ENCODE measurements at regions not wholly inside any gene's neighbourhood (a gene's known extent, or its start where the extent isn't known, plus 50 kb on each side); places are given as distances from the start of the nearest gene placed in this dataset.
"Not testable (repeated sequence)": the region's sequence is repeated elsewhere in the genome, so short reads cannot be mapped to it uniquely, and the experiment has no call there.

DNA sequence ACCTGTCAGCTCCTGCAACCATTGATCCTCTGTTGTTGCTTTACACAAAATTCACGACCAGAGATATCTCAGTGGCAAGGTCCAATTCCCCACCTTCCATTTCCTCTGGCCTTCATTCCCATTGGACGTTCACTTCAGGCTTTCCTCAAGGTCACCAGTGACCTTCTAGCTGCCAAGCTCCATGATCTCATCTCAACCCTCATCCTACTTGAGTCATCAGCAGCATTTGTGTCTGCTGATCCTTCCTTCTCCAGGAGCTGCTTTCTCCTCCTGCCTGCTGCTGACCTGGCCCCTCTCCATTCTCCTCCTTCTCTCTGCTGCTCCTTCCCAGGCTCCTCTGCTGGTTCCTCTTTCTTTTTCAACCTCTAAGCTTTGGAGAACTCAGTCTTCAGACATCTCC is 66.2 kb upstream of the C10orf90 start:
- no peak overlapping the region for H3K27ac ChIP-seq (ENCODE audit: low read depth in 2 of 2, low read length in 1 of 2)
- 53 to 61% methylated on average over 2 of the region's 2 CpGs for WGBS, 2 donors
- H3K36me3 ChIP-seq (ENCODE audit: control insufficient read depth in 2 of 2, insufficient read depth in 2 of 2, low read length in 1 of 2): no peaks in the 10 kb centered on the region
- H3K4me1 ChIP-seq (ENCODE audit: control insufficient read depth in 2 of 2, insufficient read depth in 2 of 2, low read length in 1 of 2): peaks cover 0 to 4% of the 10 kb centered on the region in 2 donors
- H3K4me3 ChIP-seq (ENCODE audit: low read depth in 1 of 2, low read length in 2 of 2): no peak overlapping the region
- no peaks in the 10 kb centered on the region for H3K27me3 ChIP-seq (ENCODE audit: control insufficient read depth in 1 of 2, insufficient read depth in 2 of 2, low read length in 2 of 2)
- H3K9me3 ChIP-seq (ENCODE audit: control insufficient read depth in 2 of 2, insufficient read depth in 1 of 2, low read depth in 1 of 2, low read length in 1 of 2): peaks cover 0 to 2% of the 10 kb centered on the region in 2 donors

DNA sequence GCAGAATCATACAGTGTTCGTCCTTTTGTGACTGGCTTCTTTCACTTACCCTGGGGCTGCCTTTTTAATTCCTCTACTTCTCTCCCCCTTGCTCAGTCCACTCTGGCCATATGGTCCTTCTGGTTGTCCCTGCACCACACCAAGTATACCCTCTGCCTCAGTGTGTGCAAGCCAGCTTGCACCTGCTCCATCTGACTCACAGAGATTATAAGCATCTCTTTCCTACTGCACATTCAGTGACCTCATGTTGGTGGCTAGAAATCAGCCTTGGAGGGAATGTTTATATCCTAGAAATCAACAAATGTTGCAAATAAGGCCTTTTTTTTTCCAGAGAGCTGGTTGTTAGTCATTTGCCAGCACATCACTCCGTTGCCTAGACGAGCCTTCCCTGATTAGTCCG is 67.5 kb upstream of the C10orf90 start:
- whole genome bisulfite sequencing, 2 donors: 88 to 89% methylated on average over 4 of the region's 4 CpGs
- H3K36me3 ChIP-seq (ENCODE audit: control insufficient read depth in 2 of 2, insufficient read depth in 2 of 2, low read length in 1 of 2): no peaks in the 10 kb centered on the region
- H3K27me3 ChIP-seq (ENCODE audit: control insufficient read depth in 1 of 2, insufficient read depth in 2 of 2, low read length in 2 of 2): no peaks in the 10 kb centered on the region
- H3K9me3 ChIP-seq (ENCODE audit: control insufficient read depth in 2 of 2, insufficient read depth in 1 of 2, low read depth in 1 of 2, low read length in 1 of 2): peaks cover 0 to 2% of the 10 kb centered on the region in 2 donors
- H3K4me3 ChIP-seq (ENCODE audit: low read depth in 1 of 2, low read length in 2 of 2): no peak overlapping the region
- no peak overlapping the region for H3K27ac ChIP-seq (ENCODE audit: low read depth in 2 of 2, low read length in 1 of 2)
- no peaks in the 10 kb centered on the region for H3K4me1 ChIP-seq (ENCODE audit: control insufficient read depth in 2 of 2, insufficient read depth in 2 of 2, low read length in 1 of 2)

DNA sequence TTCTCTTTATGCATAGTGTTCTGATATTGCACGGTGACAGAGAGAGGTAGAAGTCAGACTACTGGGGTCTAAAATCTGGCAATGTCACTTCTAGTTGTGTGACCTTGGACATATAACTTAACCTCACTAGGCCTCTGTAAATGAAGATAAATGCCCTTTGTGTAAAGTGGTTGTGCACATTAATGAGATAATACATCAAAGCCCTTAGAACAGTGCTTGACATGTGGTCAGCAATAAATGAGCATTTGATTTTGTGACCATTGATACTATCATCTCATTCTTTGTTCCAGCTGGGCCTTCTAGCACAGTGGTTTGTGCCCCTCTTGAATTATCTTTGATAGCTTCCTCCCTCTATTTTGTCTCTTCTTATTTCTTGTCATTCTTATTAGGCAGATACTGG is 74.1 kb upstream of the C10orf90 start:
- H3K9me3 ChIP-seq (ENCODE audit: control insufficient read depth in 2 of 2, insufficient read depth in 1 of 2, low read depth in 1 of 2, low read length in 1 of 2): peaks cover 0 to 2% of the 10 kb centered on the region in 2 donors
- no peak overlapping the region for H3K4me3 ChIP-seq (ENCODE audit: low read depth in 1 of 2, low read length in 2 of 2)
- H3K4me1 ChIP-seq (ENCODE audit: control insufficient read depth in 2 of 2, insufficient read depth in 2 of 2, low read length in 1 of 2): no peaks in the 10 kb centered on the region
- H3K27ac ChIP-seq (ENCODE audit: low read depth in 2 of 2, low read length in 1 of 2): no peak overlapping the region
- H3K36me3 ChIP-seq (ENCODE audit: control insufficient read depth in 2 of 2, insufficient read depth in 2 of 2, low read length in 1 of 2): no peaks in the 10 kb centered on the region
- H3K27me3 ChIP-seq (ENCODE audit: control insufficient read depth in 1 of 2, insufficient read depth in 2 of 2, low read length in 2 of 2): no peaks in the 10 kb centered on the region
- WGBS, 2 donors: 85 to 88% methylated on average over 1 of the region's 1 CpG

GRCh38 chr10:126749015-126749655 is 78.6 kb upstream of the C10orf90 start:
- peaks cover 0 to 2% of the 10 kb centered on the region in 2 donors for H3K9me3 ChIP-seq (ENCODE audit: control insufficient read depth in 2 of 2, insufficient read depth in 1 of 2, low read depth in 1 of 2, low read length in 1 of 2)
- H3K4me1 ChIP-seq (ENCODE audit: control insufficient read depth in 2 of 2, insufficient read depth in 2 of 2, low read length in 1 of 2): no peaks in the 10 kb centered on the region
- no peaks in the 10 kb centered on the region for H3K36me3 ChIP-seq (ENCODE audit: control insufficient read depth in 2 of 2, insufficient read depth in 2 of 2, low read length in 1 of 2)
- no peak overlapping the region for H3K27ac ChIP-seq (ENCODE audit: low read depth in 2 of 2, low read length in 1 of 2)
- H3K27me3 ChIP-seq (ENCODE audit: control insufficient read depth in 1 of 2, insufficient read depth in 2 of 2, low read length in 2 of 2): no peaks in the 10 kb centered on the region
- H3K4me3 ChIP-seq (ENCODE audit: low read depth in 1 of 2, low read length in 2 of 2): no peak overlapping the region
- 22 to 28% methylated on average over 5 of the region's 5 CpGs for WGBS, 2 donors

DNA sequence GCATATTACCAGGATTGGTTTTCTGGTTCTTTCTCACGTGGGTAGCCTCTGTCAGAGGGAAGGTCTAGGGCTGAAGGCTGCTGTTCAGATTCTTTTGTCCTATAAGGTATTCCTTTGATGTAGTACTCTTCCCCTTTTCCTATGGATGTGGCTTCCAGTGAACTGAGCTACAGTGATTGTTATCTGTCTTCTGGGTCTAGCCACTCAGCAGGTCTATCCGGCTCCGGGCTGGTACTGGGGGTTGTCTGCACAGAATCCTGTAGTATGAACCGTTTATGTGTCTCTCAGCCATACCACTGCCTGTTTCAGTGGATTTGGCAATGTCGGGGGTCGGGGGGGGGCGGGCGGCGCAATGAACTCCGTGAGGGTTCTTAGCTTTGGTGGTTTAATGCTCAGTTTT is 84.5 kb upstream of the C10orf90 start:
- WGBS, 2 donors: 76 to 86% methylated on average over 10 of the region's 10 CpGs
- Histone ChIP-seq H3K27me3 (ENCODE audit: control insufficient read depth in 1 of 2, insufficient read depth in 2 of 2, low read length in 2 of 2) (no peaks in the 10 kb centered on the region), H3K9me3 (ENCODE audit: control insufficient read depth in 2 of 2, insufficient read depth in 1 of 2, low read depth in 1 of 2, low read length in 1 of 2) (peaks cover 3 to 5% of the 10 kb centered on the region in 2 donors), H3K27ac (ENCODE audit: low read depth in 2 of 2, low read length in 1 of 2) (no peak overlapping the region), H3K4me3 (ENCODE audit: low read depth in 1 of 2, low read length in 2 of 2) (no peak overlapping the region), H3K4me1 (ENCODE audit: control insufficient read depth in 2 of 2, insufficient read depth in 2 of 2, low read length in 1 of 2) (no peaks in the 10 kb centered on the region), H3K36me3 (ENCODE audit: control insufficient read depth in 2 of 2, insufficient read depth in 2 of 2, low read length in 1 of 2) (no peaks in the 10 kb centered on the region)

GRCh38 chr10:126758867-126759266 is 88.4 kb upstream of the C10orf90 start:
- no peaks in the 10 kb centered on the region for H3K27me3 ChIP-seq (ENCODE audit: control insufficient read depth in 1 of 2, insufficient read depth in 2 of 2, low read length in 2 of 2)
- H3K4me1 ChIP-seq (ENCODE audit: control insufficient read depth in 2 of 2, insufficient read depth in 2 of 2, low read length in 1 of 2): no peaks in the 10 kb centered on the region
- H3K9me3 ChIP-seq (ENCODE audit: control insufficient read depth in 2 of 2, insufficient read depth in 1 of 2, low read depth in 1 of 2, low read length in 1 of 2): peaks cover 3 to 5% of the 10 kb centered on the region in 2 donors
- no peak overlapping the region for H3K4me3 ChIP-seq (ENCODE audit: low read depth in 1 of 2, low read length in 2 of 2)
- no peak overlapping the region for H3K27ac ChIP-seq (ENCODE audit: low read depth in 2 of 2, low read length in 1 of 2)
- 94 to 96% methylated on average over 1 of the region's 1 CpG for WGBS, 2 donors
- no peaks in the 10 kb centered on the region for H3K36me3 ChIP-seq (ENCODE audit: control insufficient read depth in 2 of 2, insufficient read depth in 2 of 2, low read length in 1 of 2)

- no peaks in the 10 kb centered on the region for H3K4me1 ChIP-seq (ENCODE audit: control insufficient read depth in 2 of 2, insufficient read depth in 2 of 2, low read length in 1 of 2)
- WGBS, 2 donors: 62 to 68% methylated on average over 4 of the region's 4 CpGs
These were observed 89.0 kb upstream of the C10orf90 start for GRCh38 chr10:126759531-126759930.

DNA sequence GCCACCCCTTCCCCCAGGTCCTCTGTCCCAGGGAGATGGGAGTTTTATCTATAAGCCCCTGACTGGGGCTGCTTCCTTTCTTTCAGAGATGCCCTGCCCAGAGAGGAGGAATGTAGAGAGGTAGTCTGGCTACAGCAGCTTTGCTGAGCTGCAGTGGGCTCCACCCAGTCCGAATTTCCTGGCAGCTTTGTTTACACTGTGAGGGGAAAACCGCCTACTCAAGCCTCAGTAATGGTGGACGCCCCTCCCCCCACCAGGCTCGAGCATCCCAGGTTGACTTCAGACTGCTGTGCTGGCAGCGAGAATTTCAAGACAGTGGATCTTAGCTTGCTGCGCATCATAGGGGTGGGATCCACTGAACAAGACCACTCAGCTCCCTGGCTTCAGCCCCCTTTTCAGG is 96.2 kb upstream of the C10orf90 start:
- WGBS, 2 donors: 49 to 53% methylated on average over 6 of the region's 6 CpGs
- H3K4me3 ChIP-seq (ENCODE audit: low read depth in 1 of 2, low read length in 2 of 2); H3K9me3 ChIP-seq (ENCODE audit: control insufficient read depth in 2 of 2, insufficient read depth in 1 of 2, low read depth in 1 of 2, low read length in 1 of 2); H3K36me3 ChIP-seq (ENCODE audit: control insufficient read depth in 2 of 2, insufficient read depth in 2 of 2, low read length in 1 of 2); H3K27me3 ChIP-seq (ENCODE audit: control insufficient read depth in 1 of 2, insufficient read depth in 2 of 2, low read length in 2 of 2); H3K27ac ChIP-seq (ENCODE audit: low read depth in 2 of 2, low read length in 1 of 2); H3K4me1 ChIP-seq (ENCODE audit: control insufficient read depth in 2 of 2, insufficient read depth in 2 of 2, low read length in 1 of 2): not testable (repeated sequence)

More at GRCh38 chr10:126759531-126759930, 89.0 kb upstream of the C10orf90 start:
- Histone ChIP-seq H3K36me3 (ENCODE audit: control insufficient read depth in 2 of 2, insufficient read depth in 2 of 2, low read length in 1 of 2) (no peaks in the 10 kb centered on the region), H3K27me3 (ENCODE audit: control insufficient read depth in 1 of 2, insufficient read depth in 2 of 2, low read length in 2 of 2) (no peaks in the 10 kb centered on the region), H3K9me3 (ENCODE audit: control insufficient read depth in 2 of 2, insufficient read depth in 1 of 2, low read depth in 1 of 2, low read length in 1 of 2) (peaks cover 3 to 5% of the 10 kb centered on the region in 2 donors), H3K27ac (ENCODE audit: low read depth in 2 of 2, low read length in 1 of 2) (no peak overlapping the region), H3K4me3 (ENCODE audit: low read depth in 1 of 2, low read length in 2 of 2) (no peak overlapping the region)

- Histone ChIP-seq H3K9me3 (ENCODE audit: control insufficient read depth in 2 of 2, insufficient read depth in 1 of 2, low read depth in 1 of 2, low read length in 1 of 2) (no peaks in the 10 kb centered on the region), H3K27ac (ENCODE audit: low read depth in 2 of 2, low read length in 1 of 2) (no peak overlapping the region), H3K27me3 (ENCODE audit: control insufficient read depth in 1 of 2, insufficient read depth in 2 of 2, low read length in 2 of 2) (no peaks in the 10 kb centered on the region), H3K4me3 (ENCODE audit: low read depth in 1 of 2, low read length in 2 of 2) (no peak overlapping the region), H3K36me3 (ENCODE audit: control insufficient read depth in 2 of 2, insufficient read depth in 2 of 2, low read length in 1 of 2) (no peaks in the 10 kb centered on the region), H3K4me1 (ENCODE audit: control insufficient read depth in 2 of 2, insufficient read depth in 2 of 2, low read length in 1 of 2) (no peaks in the 10 kb centered on the region)
- 93 to 94% methylated on average over 2 of the region's 2 CpGs for WGBS, 2 donors
These were observed 100.3 kb upstream of the C10orf90 start for GRCh38 chr10:126770809-126771208.

GRCh38 chr10:126776168-126776567 is 105.7 kb upstream of the C10orf90 start:
- Histone ChIP-seq H3K4me3 (ENCODE audit: low read depth in 1 of 2, low read length in 2 of 2) (no peak overlapping the region), H3K4me1 (ENCODE audit: control insufficient read depth in 2 of 2, insufficient read depth in 2 of 2, low read length in 1 of 2) (no peaks in the 10 kb centered on the region), H3K27ac (ENCODE audit: low read depth in 2 of 2, low read length in 1 of 2) (no peak overlapping the region), H3K36me3 (ENCODE audit: control insufficient read depth in 2 of 2, insufficient read depth in 2 of 2, low read length in 1 of 2) (no peaks in the 10 kb centered on the region), H3K27me3 (ENCODE audit: control insufficient read depth in 1 of 2, insufficient read depth in 2 of 2, low read length in 2 of 2) (no peaks in the 10 kb centered on the region), H3K9me3 (ENCODE audit: control insufficient read depth in 2 of 2, insufficient read depth in 1 of 2, low read depth in 1 of 2, low read length in 1 of 2) (peaks cover 0 to 3% of the 10 kb centered on the region in 2 donors)
- WGBS, 2 donors: 71 to 82% methylated on average over 1 of the region's 1 CpG

All from esophagus (tissue), 2 donors.